NCI-H1105 treated with DMSO at 0.1 percent for 48 hours (cell line): ENCODE measurements at regions not wholly inside any gene's neighbourhood (a gene's known extent, or its start where the extent isn't known, plus 50 kb on each side); places are given as distances from the start of the nearest gene placed in this dataset.
A peak's percentile ranks its signal among the peaks of the same experiment; 100 is the strongest.

Source experiments
- DNase-seq: peaks from one replicate; lab custom pipeline; 2025; lab: John Stamatoyannopoulos, UW

DNA sequence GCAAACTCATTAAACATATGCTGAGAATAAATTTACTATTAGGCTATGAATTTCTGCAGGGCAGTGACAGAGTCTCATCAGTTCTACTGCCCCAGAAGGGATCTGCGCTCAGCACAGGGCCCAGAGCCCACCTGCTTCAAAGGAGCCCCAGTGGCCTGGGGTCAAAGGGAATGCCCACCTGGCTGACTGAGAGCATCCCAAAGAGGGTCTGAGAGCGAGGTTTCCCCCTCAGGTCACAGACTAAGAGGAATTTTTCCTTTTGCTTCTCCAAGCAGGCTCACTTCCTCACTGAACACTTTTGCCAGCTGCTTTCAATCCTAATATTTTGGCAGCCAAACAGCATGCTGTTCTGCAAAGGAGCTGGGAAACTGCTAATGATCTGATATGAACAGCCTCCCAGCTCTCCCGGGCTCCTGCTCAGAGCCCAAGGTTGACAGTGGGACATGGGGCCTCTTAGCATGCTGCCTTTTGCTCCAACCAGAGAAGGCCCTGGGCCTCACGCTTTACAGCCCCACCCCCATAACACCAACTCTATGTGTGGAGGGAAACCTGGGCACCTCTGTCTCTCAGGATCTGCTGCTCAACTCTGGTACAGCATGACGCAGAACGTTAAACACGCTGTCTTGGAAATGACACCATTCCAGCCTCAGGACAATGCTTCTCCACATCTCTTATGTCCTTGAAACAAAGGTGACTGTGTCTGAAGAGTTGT lies 70.7 kb upstream of the SYT6 start:
- no peak for DNase-seq

DNA sequence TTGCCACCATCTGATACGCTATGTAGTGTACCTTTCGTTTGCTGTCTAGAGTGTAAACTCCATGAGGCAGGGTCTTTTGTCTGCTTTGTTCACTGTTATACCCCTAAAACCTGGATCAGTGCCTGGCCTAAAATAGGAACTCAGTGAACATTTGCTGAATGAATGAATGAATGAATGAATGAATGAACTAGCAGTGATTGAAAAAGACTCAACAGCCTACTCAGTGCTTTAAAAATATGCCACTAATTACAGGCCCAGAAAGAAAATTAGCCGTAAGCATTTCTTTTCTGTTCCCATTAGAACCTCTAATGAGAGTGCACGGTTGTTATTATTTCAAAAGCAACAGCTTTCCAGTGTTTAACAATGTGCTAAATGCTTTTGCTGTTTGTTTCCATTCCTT lies 69.3 kb upstream of the SYT6 start:
- DNase-seq = no peak

DNA sequence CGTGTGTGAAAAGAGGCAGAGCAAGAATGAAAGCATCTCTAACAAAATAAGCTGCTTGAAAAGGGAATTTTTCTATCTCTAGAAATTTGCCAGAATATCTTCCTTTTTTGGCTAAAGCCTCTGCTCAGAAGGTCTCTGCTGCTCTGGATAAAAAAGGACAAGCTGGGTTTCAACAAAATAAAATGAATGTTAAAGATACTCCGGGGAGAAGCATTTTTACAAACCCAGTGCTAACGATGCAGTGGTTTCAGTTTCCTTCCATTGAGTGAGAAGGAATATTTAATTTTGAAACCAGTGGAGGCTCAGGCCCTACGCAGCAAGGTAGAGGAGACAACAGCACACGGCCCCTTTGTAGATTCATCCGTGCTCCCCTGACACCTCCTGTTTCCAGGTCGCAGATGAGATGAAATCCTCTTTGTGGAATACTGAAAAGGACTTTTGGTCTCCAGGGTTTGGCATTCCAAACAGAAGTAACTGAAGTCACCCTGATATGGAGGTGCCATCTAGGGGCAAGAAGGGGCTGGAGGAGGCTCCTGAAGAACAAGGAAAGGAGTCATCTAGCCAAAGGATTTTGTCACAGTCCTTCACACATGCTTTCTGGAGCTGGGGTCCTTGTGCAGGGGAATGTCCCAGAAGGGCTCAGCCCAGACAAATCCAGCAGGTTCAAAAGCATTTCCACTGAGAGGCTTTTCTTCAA lies 65.7 kb upstream of the SYT6 start:
- no peak for DNase-seq

DNA sequence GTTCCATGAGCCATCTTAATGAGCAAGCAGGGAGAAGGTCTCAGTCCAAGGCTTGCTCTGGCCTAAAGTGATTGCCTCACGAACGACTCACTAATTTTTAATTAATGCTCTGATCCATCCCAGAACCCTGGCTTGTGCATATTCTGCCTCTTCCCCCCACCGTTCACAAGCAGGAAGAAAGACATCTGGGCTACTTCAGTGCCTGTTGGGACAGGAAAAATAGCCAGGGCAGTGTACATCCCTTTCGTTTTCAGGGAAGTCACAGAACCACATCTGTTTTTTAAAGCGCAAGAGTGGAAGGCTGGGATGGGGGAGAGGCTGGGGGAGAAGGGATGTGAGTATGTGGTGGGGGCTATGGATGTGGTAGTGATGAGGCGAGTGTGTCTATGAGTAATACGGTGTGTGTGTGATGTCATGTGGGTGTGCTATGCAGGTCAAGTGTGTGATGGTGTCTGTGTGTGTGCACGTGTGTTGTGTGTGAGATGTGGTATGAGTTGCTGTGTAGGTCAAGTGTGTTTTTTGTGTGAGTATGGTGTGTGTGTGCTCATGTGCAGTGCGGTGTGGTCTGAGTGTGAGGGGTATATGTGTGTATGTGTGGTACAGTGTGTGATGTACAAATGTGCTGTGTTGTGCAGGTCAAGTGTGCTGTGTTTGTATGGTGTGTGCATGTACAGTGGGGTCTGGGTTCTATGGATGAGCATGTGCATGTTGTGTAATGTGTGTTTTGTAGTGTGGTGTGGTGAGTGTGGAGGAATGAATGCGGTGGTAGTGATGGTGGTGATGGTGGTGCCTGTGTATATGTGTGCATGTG lies 64.9 kb upstream of the SYT6 start:
- DNase-seq = no peak

DNA sequence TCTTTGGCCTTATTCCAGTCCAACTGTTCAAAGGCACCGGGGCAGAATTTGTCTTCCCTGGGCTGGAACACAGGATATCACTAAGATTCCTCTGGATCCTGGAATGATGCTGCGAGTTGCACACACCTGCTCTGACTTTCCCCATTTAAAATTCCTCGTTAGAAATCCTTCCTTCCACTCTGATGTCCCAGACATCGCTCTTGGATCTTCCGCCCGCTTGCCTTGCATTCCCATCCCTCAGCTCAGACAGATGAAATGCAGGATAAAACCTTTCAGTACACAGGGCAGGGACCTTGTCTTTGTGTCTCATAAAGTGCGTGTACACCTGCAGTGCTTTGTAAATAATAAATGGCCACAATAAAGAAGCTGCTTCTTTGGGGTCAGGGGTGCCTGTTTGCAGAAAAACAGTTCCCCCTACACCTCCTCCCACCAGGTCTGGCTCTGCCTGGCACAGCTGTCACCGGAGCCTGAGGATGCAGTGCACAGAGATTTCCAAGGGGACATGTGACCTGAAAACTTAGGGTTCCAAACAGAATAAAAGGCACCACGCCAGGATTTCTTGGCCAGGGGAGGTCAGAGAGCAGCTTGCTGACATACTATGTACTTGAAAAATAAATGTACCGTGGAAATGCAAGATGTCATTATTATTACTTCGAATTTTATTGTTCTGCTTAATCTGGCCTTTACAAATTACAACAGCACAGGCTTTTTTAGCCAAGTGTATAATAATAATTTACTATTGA lies 62.9 kb upstream of the SYT6 start:
- DNase-seq = peak; percentile 89

DNA sequence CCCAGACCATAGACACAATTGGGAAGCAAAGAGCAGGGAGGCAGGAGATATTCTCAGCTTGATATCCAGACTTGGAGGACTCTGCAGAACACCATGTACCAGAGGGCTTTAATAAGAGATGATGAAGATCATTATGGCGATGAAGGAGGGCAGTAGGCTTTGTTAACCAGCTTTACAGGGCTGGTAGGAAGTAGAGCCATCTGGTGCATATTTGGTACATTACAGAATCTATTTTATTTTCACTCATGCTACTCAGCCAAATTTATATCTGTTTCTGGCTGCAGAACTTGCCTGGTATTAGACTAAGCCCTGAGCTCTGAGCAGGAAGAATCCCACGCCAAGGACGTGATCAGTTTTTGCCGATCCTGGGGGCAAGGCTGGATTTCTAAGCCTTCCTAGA lies 61.8 kb upstream of the SYT6 start:
- DNase-seq = no peak

DNA sequence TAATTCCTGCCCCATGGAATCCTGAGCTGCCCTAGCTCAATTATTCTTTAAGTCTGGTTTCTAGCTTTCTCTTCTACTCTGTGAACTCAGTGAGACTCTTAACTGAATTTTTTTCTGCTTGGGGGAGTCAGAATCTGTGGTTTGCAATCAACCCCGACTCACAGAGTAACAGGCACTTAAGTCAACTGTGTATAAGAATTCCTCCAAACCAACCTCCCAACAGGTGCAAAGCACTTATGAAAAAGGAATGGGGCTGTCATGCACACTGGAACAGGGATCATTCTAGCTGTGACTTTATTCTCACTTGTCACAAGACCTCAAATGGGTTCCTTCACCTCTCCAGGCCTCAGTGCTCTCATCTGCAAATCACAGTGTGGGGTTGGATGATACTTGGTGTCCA lies 60.3 kb upstream of the SYT6 start:
- no peak for DNase-seq

DNA sequence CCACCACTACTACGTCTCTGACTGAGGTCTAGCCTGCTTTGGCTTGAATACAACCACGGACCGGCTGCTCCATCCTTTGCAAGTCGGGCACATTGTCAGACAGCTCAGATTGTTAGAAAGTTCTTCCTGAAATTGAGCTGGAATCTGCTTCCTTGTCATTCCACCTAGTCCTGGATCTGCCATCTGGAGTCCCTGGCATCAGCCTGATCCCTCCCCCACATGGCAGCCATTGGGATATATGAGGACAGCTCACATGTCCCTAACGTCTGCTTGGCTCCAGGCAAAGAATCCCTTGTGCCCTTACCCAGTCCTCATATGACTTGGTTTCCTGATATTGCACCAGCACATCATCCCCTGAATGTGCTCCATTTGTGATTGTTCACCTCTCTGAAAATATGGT lies 56.3 kb upstream of the SYT6 start:
- no peak for DNase-seq

DNA sequence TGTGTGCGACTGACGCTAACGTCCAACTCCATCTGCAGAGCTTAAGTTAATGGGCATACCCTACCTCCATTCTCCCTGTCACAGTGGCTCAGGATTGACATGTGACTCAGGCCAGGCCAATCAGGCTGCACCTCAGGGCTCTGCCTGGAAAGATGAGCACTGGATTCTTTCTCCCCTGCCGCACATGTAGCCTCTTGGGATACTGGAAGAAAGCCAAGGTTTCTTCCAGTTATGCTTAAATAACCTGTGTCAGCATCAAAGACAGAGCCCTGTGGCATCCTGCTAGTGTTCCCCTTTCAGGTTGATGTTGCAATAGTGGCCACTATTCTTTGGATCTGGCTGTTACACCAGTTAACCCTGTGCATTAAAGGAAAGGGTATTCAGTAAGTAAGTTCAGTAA lies 55.0 kb upstream of the SYT6 start:
- DNase-seq = peak; percentile 38

DNA sequence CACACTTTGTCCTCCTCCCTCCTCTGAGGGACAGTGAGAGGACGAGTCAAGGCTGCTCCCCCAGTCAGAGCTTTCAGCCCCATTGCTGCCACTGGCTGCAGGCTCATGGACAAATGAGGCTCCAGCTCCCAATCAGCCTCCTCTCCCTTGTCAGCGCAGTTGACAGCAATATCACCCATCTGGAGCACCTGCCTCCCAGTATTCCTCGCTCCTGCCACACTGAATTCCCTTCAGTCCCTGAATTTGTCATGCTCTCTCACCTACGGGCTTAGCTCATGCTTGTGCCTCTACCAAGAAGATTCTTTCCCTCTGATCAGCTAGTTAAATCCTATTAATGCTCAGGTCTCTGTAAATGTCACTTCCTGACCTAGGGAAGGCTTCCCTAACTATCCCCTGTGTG lies 54.4 kb upstream of the SYT6 start:
- DNase-seq = no peak

DNA sequence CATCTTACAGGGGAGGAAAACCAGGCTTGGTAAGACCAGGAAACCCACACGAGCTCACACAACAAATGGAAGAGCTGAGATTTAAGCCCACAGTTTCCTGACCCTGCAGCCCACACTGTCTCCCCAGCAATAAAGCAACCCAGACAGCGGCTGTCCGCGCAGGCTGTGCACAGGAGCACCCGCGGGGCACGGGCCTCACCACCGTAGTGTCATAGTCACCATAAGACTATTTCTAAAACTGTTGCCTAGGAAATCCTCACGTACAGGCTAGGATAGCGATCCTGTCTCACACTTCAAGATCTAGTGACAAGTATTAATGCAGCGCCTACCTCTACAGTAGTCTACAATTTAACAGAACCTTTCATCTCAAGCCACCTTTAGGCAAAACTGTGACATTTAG lies 54.0 kb upstream of the SYT6 start:
- no peak for DNase-seq

DNA sequence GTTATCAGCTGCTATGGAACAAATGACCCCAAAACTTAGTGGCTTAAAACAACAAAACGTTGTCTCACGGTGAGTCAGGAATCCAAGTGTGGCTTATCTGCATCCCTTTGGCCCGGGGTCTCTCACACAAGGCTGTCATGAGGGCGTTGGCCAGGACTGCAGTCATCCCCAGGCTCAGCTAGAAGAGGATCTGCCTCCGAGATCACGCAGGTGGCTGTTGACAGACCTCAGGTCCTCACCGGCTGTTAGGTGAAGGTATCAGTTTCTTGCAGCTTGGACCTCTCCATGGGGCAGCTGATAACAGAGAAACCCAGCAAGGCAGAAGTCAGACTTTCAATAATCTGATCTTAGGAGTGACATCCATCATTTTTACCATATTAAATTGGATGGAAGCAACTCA lies 52.7 kb upstream of the SYT6 start:
- no peak for DNase-seq

DNA sequence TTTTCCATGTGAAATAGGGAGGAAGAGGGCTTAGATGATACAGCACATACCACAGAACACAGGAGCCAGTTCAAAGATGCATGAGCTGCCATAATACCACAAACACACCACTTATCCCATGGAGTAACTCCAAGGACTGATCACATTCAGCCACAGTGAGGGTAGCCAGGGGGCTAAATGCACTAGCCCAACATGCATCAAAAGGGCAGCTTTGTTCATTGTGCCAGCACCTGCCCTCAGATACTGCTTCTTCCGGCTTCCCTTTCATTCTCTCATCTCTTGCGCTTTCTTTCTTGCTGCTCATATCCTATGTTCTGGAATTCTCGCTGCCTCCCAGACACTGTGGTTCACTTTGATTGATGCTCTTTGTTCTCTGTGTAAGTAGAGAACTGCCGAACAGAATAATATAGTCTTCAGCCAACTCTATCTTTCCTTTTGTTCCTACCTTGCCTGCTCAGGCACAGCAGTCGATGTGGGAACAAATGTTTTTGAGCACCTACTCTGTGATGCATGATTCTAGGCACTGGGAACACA lies 50.0 kb upstream of the SYT6 start:
- DNase-seq = no peak
